Smooth muscle cell (in vitro differentiated cells): ENCODE measurements at regions not wholly inside any gene's neighbourhood (a gene's known extent, or its start where the extent isn't known, plus 50 kb on each side); places are given as distances from the start of the nearest gene placed in this dataset.

Experiments used
- DNase-seq: peaks from one replicate; lab custom pipeline; 2025; ENCODE audit not compliant: unreplicated experiment; lab: John Stamatoyannopoulos, UW
- H2AFZ ChIP-seq: fragments of 200-600 bp; sonication (generic); 2 replicates; pipeline ENCODE4 v1.6.0; 2016; ENCODE audit warnings: antibody characterized with exemption, low read depth, mild to moderate bottlenecking
- H3F3A ChIP-seq: fragments of 200-600 bp; sonication (generic); 2 replicates; pipeline ENCODE4 v1.6.0; 2017; ENCODE audit warnings: antibody characterized with exemption, low read depth
- H3K27ac ChIP-seq: fragments of 200-600 bp; sonication (generic); 2 replicates; pipeline ENCODE4 v1.5.1; 2016; ENCODE audit warnings: low read depth, mild to moderate bottlenecking
- H3K27me3 ChIP-seq: fragments of 200-600 bp; sonication (generic); 2 replicates; pipeline ENCODE4 v1.6.1; 2016; ENCODE audit warnings: low read depth, mild to moderate bottlenecking
- H3K36me3 ChIP-seq: fragments of 200-600 bp; sonication (generic); 2 replicates; pipeline ENCODE4 v1.5.1; 2016; ENCODE audit warnings: low read depth
- H3K4me1 ChIP-seq: fragments of 200-600 bp; sonication (generic); 2 replicates; pipeline ENCODE4 v1.5.1; 2016; ENCODE audit warnings: low read depth
- H3K4me2 ChIP-seq: fragments of 200-600 bp; sonication (generic); 2 replicates; pipeline ENCODE4 v1.6.0; 2016; ENCODE audit warnings: mild to moderate bottlenecking
- H3K4me3 ChIP-seq: fragments of 200-600 bp; sonication (generic); 2 replicates; pipeline ENCODE4 v1.5.1; 2016; ENCODE audit warnings: mild to moderate bottlenecking
- H3K79me2 ChIP-seq: fragments of 200-600 bp; sonication (generic); 2 replicates; pipeline ENCODE4 v1.6.0; 2016; ENCODE audit warnings: low read depth, mild to moderate bottlenecking
- H3K9ac ChIP-seq: fragments of 200-600 bp; sonication (generic); 2 replicates; pipeline ENCODE4 v1.6.0; 2016; ENCODE audit warnings: low read depth
- H3K9me3 ChIP-seq: fragments of 200-600 bp; sonication (generic); replicated peaks from 2 replicates; pipeline ENCODE4 v1.5.1; 2016; ENCODE audit warnings: low read depth
- H4K20me1 ChIP-seq: fragments of 200-600 bp; sonication (generic); 2 replicates; pipeline ENCODE4 v1.6.0; 2016; ENCODE audit warnings: low read depth
- CTCF ChIP-seq: fragments of 200-600 bp; sonication (generic); IDR thresholded peaks from 2 replicates; pipeline ENCODE4 v1.5.1; 2017; ENCODE audit warnings: borderline replicate concordance, mild to moderate bottlenecking, antibody characterized with exemption; ENCODE audit not compliant: insufficient read depth, poor library complexity, severe bottlenecking
- WGBS: methylation state at CpG from one replicate; pipeline ENCODE4 v1.1.7; 2016; ENCODE audit warnings: low lambda C conversion rate; 5-methylcytosine and 5-hydroxymethylcytosine counted together

GRCh38 chr17:51516924-51517323, 256.6 kb downstream of the UTP18 start:
- no peaks in the 10 kb centered on the region for H3K36me3 ChIP-seq
- no peak for TF ChIP-seq CTCF
- H3K4me1 ChIP-seq, result no peaks in the 10 kb centered on the region
- no peaks in the 10 kb centered on the region for H3K27me3 ChIP-seq
- H3K4me3 ChIP-seq, result no peak overlapping the region
- no peak overlapping the region for H3K9ac ChIP-seq
- H3F3A ChIP-seq, result no peaks in the 10 kb centered on the region
- whole genome bisulfite sequencing, result 80% methylated on average over 3 of the region's 3 CpGs
- H3K4me2 ChIP-seq, result no peak overlapping the region
- no peak for DNase-seq
- H3K9me3 ChIP-seq, result no peaks in the 10 kb centered on the region
- no peaks in the 10 kb centered on the region for H4K20me1 ChIP-seq
- no peak overlapping the region for H3K27ac ChIP-seq
- no peak overlapping the region for H2AFZ ChIP-seq
- H3K79me2 ChIP-seq, result no peaks in the 10 kb centered on the region

- no peak for TF ChIP-seq CTCF
- WGBS, result 82% methylated on average over 1 of the region's 1 CpG
- no peak overlapping the region for H3K9ac ChIP-seq
- H3K27me3 ChIP-seq, result no peaks in the 10 kb centered on the region
- no peaks in the 10 kb centered on the region for H3F3A ChIP-seq
- H3K27ac ChIP-seq, result no peak overlapping the region
- H3K9me3 ChIP-seq, result no peaks in the 10 kb centered on the region
- no peaks in the 10 kb centered on the region for H3K36me3 ChIP-seq
- DNase-seq, result no peak
- H2AFZ ChIP-seq, result no peak overlapping the region
- no peaks in the 10 kb centered on the region for H3K79me2 ChIP-seq
- H3K4me1 ChIP-seq, result no peaks in the 10 kb centered on the region
- H4K20me1 ChIP-seq, result no peaks in the 10 kb centered on the region
- H3K4me3 ChIP-seq, result no peak overlapping the region
- no peak overlapping the region for H3K4me2 ChIP-seq
These were observed 264.2 kb downstream of the UTP18 start for GRCh38 chr17:51524524-51524923.

GRCh38 chr17:51526507-51526906, 266.2 kb downstream of the UTP18 start:
- no peaks in the 10 kb centered on the region for H3K9me3 ChIP-seq
- H3K4me1 ChIP-seq, result no peaks in the 10 kb centered on the region
- H4K20me1 ChIP-seq, result no peaks in the 10 kb centered on the region
- no peaks in the 10 kb centered on the region for H3F3A ChIP-seq
- no peaks in the 10 kb centered on the region for H3K79me2 ChIP-seq
- DNase-seq, result no peak
- H3K9ac ChIP-seq, result no peak overlapping the region
- H3K4me3 ChIP-seq, result no peak overlapping the region
- TF ChIP-seq CTCF, result no peak
- no peak overlapping the region for H3K27ac ChIP-seq
- H2AFZ ChIP-seq, result no peak overlapping the region
- H3K4me2 ChIP-seq, result no peak overlapping the region
- H3K36me3 ChIP-seq, result no peaks in the 10 kb centered on the region
- H3K27me3 ChIP-seq, result no peaks in the 10 kb centered on the region

GRCh38 chr17:51527225-51527982, 267.1 kb downstream of the UTP18 start:
- Histone ChIP-seq H3K4me3 (no peak overlapping the region), H3K9ac (no peak overlapping the region), H3K4me2 (no peak overlapping the region), H3K36me3 (no peaks in the 10 kb centered on the region), H3K9me3 (no peaks in the 10 kb centered on the region), H3F3A (no peaks in the 10 kb centered on the region), H2AFZ (no peak overlapping the region), H3K79me2 (no peaks in the 10 kb centered on the region), H4K20me1 (no peaks in the 10 kb centered on the region), H3K4me1 (no peaks in the 10 kb centered on the region), H3K27me3 (no peaks in the 10 kb centered on the region), H3K27ac (no peak overlapping the region)
- DNase-seq, result no peak
- 80% methylated on average over 9 of the region's 9 CpGs for WGBS
- no peak for TF ChIP-seq CTCF
